HEK293 (cell line): ENCODE measurements at regions not wholly inside any gene's neighbourhood (a gene's known extent, or its start where the extent isn't known, plus 50 kb on each side); places are given as distances from the start of the nearest gene placed in this dataset.

ENCODE experiments used
- CTCF ChIA-PET: fragments of 350-600 bp; formaldehyde crosslinking; extraction: SDS; loops from one replicate; lab custom pipeline; 2021; ENCODE audit warnings: antibody characterized with exemption; lab: Yijun Ruan, JAX
- POLR2A ChIA-PET: fragments of 300-600 bp; formaldehyde crosslinking; extraction: SDS; loops from one replicate; lab custom pipeline; 2020; ENCODE audit warnings: antibody characterized with exemption, inconsistent platforms; lab: Yijun Ruan, JAX
- H3K27ac ChIP-seq: fragments of 200-500 bp; sonication (Bioruptor generic); 2 replicates; pipeline ENCODE4 v1.5.1; 2014; ENCODE audit warnings: low read depth, low read length, control low read depth, inconsistent platforms; ENCODE audit errors: extremely low read depth
- H3K36me3 ChIP-seq, 2 experiments: fragments of 200-500 bp in 1 of 2; sonication (Bioruptor generic) in 1 of 2; 1 replicate in 1 of 2; 2 replicates in 1 of 2; pipeline ENCODE4 v1.5.1; 2014 to 2017; ENCODE audit warnings: inconsistent platforms in 2 of 2, low read length in 2 of 2; ENCODE audit not compliant: control insufficient read depth in 2 of 2, insufficient read depth in 1 of 2
- H3K4me1 ChIP-seq: fragments of 200-500 bp; sonication (Bioruptor generic); 2 replicates; pipeline ENCODE4 v1.5.1; 2014; ENCODE audit warnings: mild to moderate bottlenecking, low read length, inconsistent platforms; ENCODE audit not compliant: control insufficient read depth, insufficient read depth
- H3K4me3 ChIP-seq: 2 replicates; pipeline ENCODE4 v1.5.1; 2011; ENCODE audit warnings: low read depth, mild to moderate bottlenecking, control low read depth, low read length, moderate library complexity
- H3K9me3 ChIP-seq: fragments of 200-500 bp; sonication (Bioruptor generic); 2 replicates; pipeline ENCODE4 v1.5.1; 2014; ENCODE audit warnings: low read depth, low read length, inconsistent platforms; ENCODE audit not compliant: control insufficient read depth, insufficient read depth
- BCL11B ChIP-seq: fragments of 450-650 bp; formaldehyde crosslinking; IDR thresholded peaks from 2 replicates; pipeline ENCODE4 v1.5.1; 2016; ENCODE audit warnings: low read depth, missing biosample characterization, missing genetic modification characterization
- EGR2 ChIP-seq: fragments of 450-650 bp; formaldehyde crosslinking; IDR thresholded peaks from 2 replicates; pipeline ENCODE4 v1.5.1; 2016; ENCODE audit warnings: low read depth, missing biosample characterization, missing genetic modification characterization
- HOXA7 ChIP-seq: sonication (generic); formaldehyde crosslinking; IDR thresholded peaks from 2 replicates; pipeline ENCODE4 v1.8.1; 2022; ENCODE audit warnings: missing genetic modification reagents, borderline replicate concordance
- KLF1 ChIP-seq: fragments of 450-650 bp; formaldehyde crosslinking; IDR thresholded peaks from 2 replicates; pipeline ENCODE4 v1.5.1; 2016; ENCODE audit warnings: missing biosample characterization, missing genetic modification characterization
- SCRT1 ChIP-seq: fragments of 450-650 bp; formaldehyde crosslinking; IDR thresholded peaks from 2 replicates; pipeline ENCODE4 v1.5.1; 2016; ENCODE audit warnings: missing biosample characterization, missing genetic modification characterization, borderline replicate concordance
- SP2 ChIP-seq: fragments of 450-650 bp; formaldehyde crosslinking; IDR thresholded peaks from 2 replicates; pipeline ENCODE4 v1.5.1; 2016; ENCODE audit warnings: missing biosample characterization, missing genetic modification characterization
- ZNF112 ChIP-seq: fragments of 450-650 bp; formaldehyde crosslinking; IDR thresholded peaks from 2 replicates; pipeline ENCODE4 v1.5.0; 2017; ENCODE audit warnings: missing biosample characterization, missing genetic modification characterization
- ZNF146 ChIP-seq: fragments of 450-650 bp; formaldehyde crosslinking; IDR thresholded peaks from 2 replicates; pipeline ENCODE4 v1.5.1; 2016; ENCODE audit warnings: missing biosample characterization, missing genetic modification characterization
- ZNF155 ChIP-seq: fragments of 450-650 bp; formaldehyde crosslinking; IDR thresholded peaks from 2 replicates; pipeline ENCODE4 v1.5.1; 2016; ENCODE audit warnings: missing biosample characterization, missing genetic modification characterization
- ZNF175 ChIP-seq: fragments of 450-650 bp; formaldehyde crosslinking; IDR thresholded peaks from 2 replicates; pipeline ENCODE4 v1.5.1; 2016; ENCODE audit warnings: missing biosample characterization, missing genetic modification characterization
- ZNF239 ChIP-seq: fragments of 450-650 bp; formaldehyde crosslinking; IDR thresholded peaks from 2 replicates; pipeline ENCODE4 v1.5.1; 2016; ENCODE audit warnings: missing biosample characterization, missing genetic modification characterization
- ZNF24 ChIP-seq: fragments of 450-650 bp; formaldehyde crosslinking; IDR thresholded peaks from 2 replicates; pipeline ENCODE4 v1.5.1; 2016; ENCODE audit warnings: missing biosample characterization, missing genetic modification characterization
- ZNF311 ChIP-seq: fragments of 450-650 bp; formaldehyde crosslinking; IDR thresholded peaks from 2 replicates; pipeline ENCODE4 v1.5.1; 2017; ENCODE audit warnings: missing biosample characterization, missing genetic modification characterization, borderline replicate concordance
- ZNF350 ChIP-seq: fragments of 450-650 bp; formaldehyde crosslinking; IDR thresholded peaks from 2 replicates; pipeline ENCODE4 v1.5.0; 2017; ENCODE audit warnings: missing biosample characterization, mild to moderate bottlenecking, missing genetic modification characterization
- ZNF473 ChIP-seq: fragments of 450-650 bp; formaldehyde crosslinking; IDR thresholded peaks from 2 replicates; pipeline ENCODE4 v1.5.1; 2017; ENCODE audit warnings: missing biosample characterization, missing genetic modification characterization
- ZNF510 ChIP-seq: fragments of 450-650 bp; formaldehyde crosslinking; IDR thresholded peaks from 2 replicates; pipeline ENCODE4 v1.5.1; 2018; ENCODE audit warnings: mild to moderate bottlenecking, missing genetic modification characterization, missing biosample characterization; ENCODE audit not compliant: insufficient replicate concordance
- ZNF514 ChIP-seq: fragments of 450-650 bp; formaldehyde crosslinking; IDR thresholded peaks from 2 replicates; pipeline ENCODE4 v1.5.1; 2016; ENCODE audit warnings: missing biosample characterization, missing genetic modification characterization
- ZNF555 ChIP-seq: fragments of 450-650 bp; formaldehyde crosslinking; conservative IDR thresholded peaks from 2 replicates; pipeline ENCODE4 v1.5.1; 2017; ENCODE audit warnings: missing biosample characterization, mild to moderate bottlenecking, missing genetic modification characterization, inconsistent platforms
- ZNF664 ChIP-seq: fragments of 450-650 bp; formaldehyde crosslinking; IDR thresholded peaks from 2 replicates; pipeline ENCODE4 v1.5.1; 2016; ENCODE audit warnings: missing biosample characterization, missing genetic modification characterization
- TF ChIP-seq, protein P1 (sequence below): fragments of 450-650 bp; formaldehyde crosslinking; IDR thresholded peaks from 2 replicates; pipeline ENCODE4 v1.5.1; 2016; ENCODE audit warnings: missing biosample characterization, missing genetic modification characterization
- TF ChIP-seq, protein P2 (sequence below): fragments of 450-650 bp; formaldehyde crosslinking; IDR thresholded peaks from 2 replicates; pipeline ENCODE4 v1.5.1; 2016; ENCODE audit warnings: missing biosample characterization, missing genetic modification characterization

- ChIA-PET CTCF (interaction anchor here (0.9 kb wide), 1 partner anchor 8 kb away, joined by 3 read pairs; no protein-coding TSS in a partner anchor), POLR2A (no interaction called here)
- no peaks in the 10 kb centered on the region for H3K36me3 ChIP-seq
- no peaks in the 10 kb centered on the region for H3K4me1 ChIP-seq
- H3K4me3 ChIP-seq = no peak overlapping the region
- TF ChIP-seq ZNF155 (no peak), ZNF146 (no peak), HOXA7 (CRISPR knock-in tag) (no peak), ZNF24 (tag by site-specific recombination) (no peak), EGR2 (tag by site-specific recombination) (no peak), ZNF175 (tag by site-specific recombination) (no peak), BCL11B (tag by site-specific recombination) (no peak), SCRT1 (tag by site-specific recombination) (no peak)
- TF ChIP-seq, protein P1, sequence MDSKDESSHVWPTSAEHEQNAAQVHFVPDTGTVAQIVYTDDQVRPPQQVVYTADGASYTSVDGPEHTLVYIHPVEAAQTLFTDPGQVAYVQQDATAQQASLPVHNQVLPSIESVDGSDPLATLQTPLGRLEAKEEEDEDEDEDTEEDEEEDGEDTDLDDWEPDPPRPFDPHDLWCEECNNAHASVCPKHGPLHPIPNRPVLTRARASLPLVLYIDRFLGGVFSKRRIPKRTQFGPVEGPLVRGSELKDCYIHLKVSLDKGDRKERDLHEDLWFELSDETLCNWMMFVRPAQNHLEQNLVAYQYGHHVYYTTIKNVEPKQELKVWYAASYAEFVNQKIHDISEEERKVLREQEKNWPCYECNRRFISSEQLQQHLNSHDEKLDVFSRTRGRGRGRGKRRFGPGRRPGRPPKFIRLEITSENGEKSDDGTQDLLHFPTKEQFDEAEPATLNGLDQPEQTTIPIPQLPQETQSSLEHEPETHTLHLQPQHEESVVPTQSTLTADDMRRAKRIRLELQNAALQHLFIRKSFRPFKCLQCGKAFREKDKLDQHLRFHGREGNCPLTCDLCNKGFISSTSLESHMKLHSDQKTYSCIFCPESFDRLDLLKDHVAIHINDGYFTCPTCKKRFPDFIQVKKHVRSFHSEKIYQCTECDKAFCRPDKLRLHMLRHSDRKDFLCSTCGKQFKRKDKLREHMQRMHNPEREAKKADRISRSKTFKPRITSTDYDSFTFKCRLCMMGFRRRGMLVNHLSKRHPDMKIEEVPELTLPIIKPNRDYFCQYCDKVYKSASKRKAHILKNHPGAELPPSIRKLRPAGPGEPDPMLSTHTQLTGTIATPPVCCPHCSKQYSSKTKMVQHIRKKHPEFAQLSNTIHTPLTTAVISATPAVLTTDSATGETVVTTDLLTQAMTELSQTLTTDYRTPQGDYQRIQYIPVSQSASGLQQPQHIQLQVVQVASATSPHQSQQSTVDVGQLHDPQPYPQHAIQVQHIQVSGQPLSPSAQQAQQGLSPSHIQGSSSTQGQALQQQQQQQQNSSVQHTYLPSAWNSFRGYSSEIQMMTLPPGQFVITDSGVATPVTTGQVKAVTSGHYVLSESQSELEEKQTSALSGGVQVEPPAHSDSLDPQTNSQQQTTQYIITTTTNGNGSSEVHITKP (tag by site-specific recombination) = no peak
- TF ChIP-seq, protein P2, sequence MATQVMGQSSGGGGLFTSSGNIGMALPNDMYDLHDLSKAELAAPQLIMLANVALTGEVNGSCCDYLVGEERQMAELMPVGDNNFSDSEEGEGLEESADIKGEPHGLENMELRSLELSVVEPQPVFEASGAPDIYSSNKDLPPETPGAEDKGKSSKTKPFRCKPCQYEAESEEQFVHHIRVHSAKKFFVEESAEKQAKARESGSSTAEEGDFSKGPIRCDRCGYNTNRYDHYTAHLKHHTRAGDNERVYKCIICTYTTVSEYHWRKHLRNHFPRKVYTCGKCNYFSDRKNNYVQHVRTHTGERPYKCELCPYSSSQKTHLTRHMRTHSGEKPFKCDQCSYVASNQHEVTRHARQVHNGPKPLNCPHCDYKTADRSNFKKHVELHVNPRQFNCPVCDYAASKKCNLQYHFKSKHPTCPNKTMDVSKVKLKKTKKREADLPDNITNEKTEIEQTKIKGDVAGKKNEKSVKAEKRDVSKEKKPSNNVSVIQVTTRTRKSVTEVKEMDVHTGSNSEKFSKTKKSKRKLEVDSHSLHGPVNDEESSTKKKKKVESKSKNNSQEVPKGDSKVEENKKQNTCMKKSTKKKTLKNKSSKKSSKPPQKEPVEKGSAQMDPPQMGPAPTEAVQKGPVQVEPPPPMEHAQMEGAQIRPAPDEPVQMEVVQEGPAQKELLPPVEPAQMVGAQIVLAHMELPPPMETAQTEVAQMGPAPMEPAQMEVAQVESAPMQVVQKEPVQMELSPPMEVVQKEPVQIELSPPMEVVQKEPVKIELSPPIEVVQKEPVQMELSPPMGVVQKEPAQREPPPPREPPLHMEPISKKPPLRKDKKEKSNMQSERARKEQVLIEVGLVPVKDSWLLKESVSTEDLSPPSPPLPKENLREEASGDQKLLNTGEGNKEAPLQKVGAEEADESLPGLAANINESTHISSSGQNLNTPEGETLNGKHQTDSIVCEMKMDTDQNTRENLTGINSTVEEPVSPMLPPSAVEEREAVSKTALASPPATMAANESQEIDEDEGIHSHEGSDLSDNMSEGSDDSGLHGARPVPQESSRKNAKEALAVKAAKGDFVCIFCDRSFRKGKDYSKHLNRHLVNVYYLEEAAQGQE (tag by site-specific recombination) = no peak
- H3K27ac ChIP-seq = no peak overlapping the region
- no peaks in the 10 kb centered on the region for H3K9me3 ChIP-seq
Observed at GRCh38 chr6:4486568-4487315, 289.5 kb upstream of the CDYL start.

GRCh38 chr6:4485735-4486134, 290.5 kb upstream of the CDYL start:
- Histone ChIP-seq H3K27ac (no peak overlapping the region), H3K4me3 (no peak overlapping the region), H3K9me3 (no peaks in the 10 kb centered on the region), H3K4me1 (no peaks in the 10 kb centered on the region), H3K36me3 (no peaks in the 10 kb centered on the region)
- ChIA-PET POLR2A (no interaction called here), CTCF (no interaction called here)
- TF ChIP-seq ZNF514 (tag by site-specific recombination) (no peak), ZNF555 (tag by site-specific recombination) (no peak), ZNF112 (tag by site-specific recombination) (no peak), ZNF510 (tag by site-specific recombination) (no peak), ZNF350 (tag by site-specific recombination) (no peak), SP2 (no peak), ZNF311 (tag by site-specific recombination) (no peak), ZNF664 (tag by site-specific recombination) (no peak), KLF1 (tag by site-specific recombination) (no peak), ZNF239 (tag by site-specific recombination) (no peak), ZNF473 (no peak)
